IMR-90 (cell line): ENCODE measurements at regions not wholly inside any gene's neighbourhood (a gene's known extent, or its start where the extent isn't known, plus 50 kb on each side); places are given as distances from the start of the nearest gene placed in this dataset.

Experiments
- ATAC-seq: fragments of 200-7000 bp; cut with Tn5 transposase; 2 replicates; pipeline ENCODE4 v1.9.1; 2020; ENCODE audit warnings: low read depth, mild to moderate bottlenecking, moderate library complexity
- BruUV-seq: library from RNA; stranded (reverse); fragments of 400-500 nt; replicated peaks from 2 replicates; lab custom pipeline; 2021; lab: Mats Ljungman, UMichigan
- CTCF ChIA-PET: fragments of 300-600 bp; formaldehyde crosslinking; extraction: SDS; loops from one replicate; lab custom pipeline; 2021; ENCODE audit warnings: antibody characterized with exemption; lab: Yijun Ruan, JAX
- POLR2A ChIA-PET: fragments of 300-600 bp; sonication (Branson Sonifier 250); formaldehyde crosslinking; loops from one replicate; lab custom pipeline; 2022; ENCODE audit warnings: antibody characterized with exemption; ENCODE audit not compliant: unreplicated experiment; lab: Charles Lee
- DNase-seq: peaks from one replicate; pipeline ENCODE4 v3.0.0; 2013
- H2AFZ ChIP-seq: replicated peaks from 2 replicates; pipeline ENCODE3; 2013; ENCODE audit warnings: low read length, mild to moderate bottlenecking; ENCODE audit not compliant: poor library complexity
- H2AK5ac ChIP-seq: 2 replicates; pipeline ENCODE4 v1.6.1; 2013; ENCODE audit warnings: low read depth, low read length, inconsistent platforms
- H2AK9ac ChIP-seq: replicated peaks from 2 replicates; pipeline ENCODE3; 2013; ENCODE audit warnings: mild to moderate bottlenecking, low read depth, low read length, moderate library complexity; ENCODE audit not compliant: poor library complexity
- H2BK120ac ChIP-seq: 2 replicates; pipeline ENCODE4 v1.6.1; 2013; ENCODE audit warnings: low read depth, low read length, inconsistent platforms
- H2BK15ac ChIP-seq: 3 replicates; pipeline ENCODE4 v1.6.1; 2013; ENCODE audit warnings: low read depth, low read length, inconsistent platforms
- H2BK20ac ChIP-seq: 2 replicates; pipeline ENCODE4 v1.6.1; 2013; ENCODE audit warnings: low read depth, mild to moderate bottlenecking, inconsistent platforms, low read length, moderate library complexity
- H2BK5ac ChIP-seq: 2 replicates; pipeline ENCODE4 v1.6.1; 2013; ENCODE audit warnings: mild to moderate bottlenecking, low read depth, low read length, inconsistent platforms; ENCODE audit not compliant: poor library complexity, severe bottlenecking
- H3K14ac ChIP-seq: replicated peaks from 2 replicates; pipeline ENCODE4 v1.6.1; 2013; ENCODE audit warnings: low read depth, low read length, inconsistent platforms
- H3K18ac ChIP-seq: 2 replicates; pipeline ENCODE4 v1.6.1; 2013; ENCODE audit warnings: low read depth, low read length, control low read depth
- H3K23ac ChIP-seq: 2 replicates; pipeline ENCODE4 v1.6.1; 2013; ENCODE audit warnings: low read depth, low read length, inconsistent platforms
- H3K27ac ChIP-seq: 2 replicates; pipeline ENCODE4 v1.5.1; 2013; ENCODE audit warnings: mild to moderate bottlenecking, control low read depth, low read length; ENCODE audit not compliant: insufficient read depth
- H3K27me3 ChIP-seq: 2 replicates; pipeline ENCODE4 v1.6.1; 2013; ENCODE audit warnings: low read length; ENCODE audit not compliant: control insufficient read depth, insufficient read depth
- H3K36me3 ChIP-seq: 2 replicates; pipeline ENCODE4 v1.6.1; 2013; ENCODE audit warnings: low read length, mixed read lengths; ENCODE audit not compliant: control insufficient read depth, insufficient read depth
- H3K4ac ChIP-seq: 2 replicates; pipeline ENCODE4 v1.6.1; 2013; ENCODE audit warnings: low read depth, low read length, inconsistent platforms
- H3K4me1 ChIP-seq: 2 replicates; pipeline ENCODE4 v1.6.1; 2013; ENCODE audit warnings: low read length, mixed read lengths; ENCODE audit not compliant: control insufficient read depth, insufficient read depth
- H3K4me2 ChIP-seq: 2 replicates; pipeline ENCODE4 v1.6.1; 2013; ENCODE audit warnings: low read depth, mild to moderate bottlenecking, control low read depth, low read length, moderate library complexity
- H3K4me3 ChIP-seq: 2 replicates; pipeline ENCODE4 v1.5.1; 2013; ENCODE audit warnings: low read depth, mild to moderate bottlenecking, control low read depth, low read length, moderate library complexity; ENCODE audit not compliant: insufficient read depth
- H3K56ac ChIP-seq: 2 replicates; pipeline ENCODE4 v1.6.1; 2013; ENCODE audit warnings: low read length, inconsistent platforms; ENCODE audit not compliant: insufficient read depth; ENCODE audit errors: extremely low read depth
- H3K79me1 ChIP-seq, 2 experiments: 2 replicates each; pipeline ENCODE4 v1.6.1; 2013; ENCODE audit warnings: low read length in 2 of 2, inconsistent platforms in 1 of 2, low read depth in 1 of 2
- H3K9ac ChIP-seq: 2 replicates; pipeline ENCODE4 v1.6.1; 2013; ENCODE audit warnings: low read depth, low read length, control low read depth
- H3K9me1 ChIP-seq: 2 replicates; pipeline ENCODE4 v1.6.1; 2013; ENCODE audit warnings: low read length, inconsistent platforms; ENCODE audit not compliant: insufficient read depth
- H3K9me3 ChIP-seq: 2 replicates; pipeline ENCODE4 v1.6.1; 2013; ENCODE audit warnings: low read length; ENCODE audit not compliant: control insufficient read depth, insufficient read depth
- H4K20me1 ChIP-seq: 2 replicates; pipeline ENCODE4 v1.6.1; 2013; ENCODE audit warnings: low read length, inconsistent platforms; ENCODE audit not compliant: insufficient read depth
- H4K5ac ChIP-seq: 2 replicates; pipeline ENCODE4 v1.6.1; 2013; ENCODE audit warnings: mild to moderate bottlenecking, low read depth, low read length, control low read depth
- H4K8ac ChIP-seq, 2 experiments: 2 replicates each; pipeline ENCODE4 v1.6.1; 2013; ENCODE audit warnings: low read depth in 2 of 2, low read length in 2 of 2, control low read depth in 1 of 2, inconsistent platforms in 1 of 2
- H4K91ac ChIP-seq: 2 replicates; pipeline ENCODE4 v1.6.1; 2013; ENCODE audit warnings: low read depth, low read length, inconsistent platforms; ENCODE audit not compliant: insufficient read depth
- MXI1 ChIP-seq: IDR thresholded peaks from 2 replicates; pipeline ENCODE4 v1.6.1; 2012; ENCODE audit warnings: low read depth, mild to moderate bottlenecking, low read length, moderate library complexity, borderline replicate concordance
- SMC3 ChIP-seq: fragments of 150-350 bp; IDR thresholded peaks from 2 replicates; pipeline ENCODE4 v1.6.1; 2016; ENCODE audit warnings: low read depth, mild to moderate bottlenecking, antibody characterized with exemption, low read length, moderate library complexity
- whole genome bisulfite sequencing, 2 experiments: methylation state at CpG; one replicate each; pipeline versions ENCODE4 v1.1.5 to v1.1.7; 2013; ENCODE audit warnings: missing lambda C conversion rate in 2 of 2; ENCODE audit not compliant: insufficient read length in 1 of 2; ENCODE audit errors: extremely low coverage in 2 of 2; 5-methylcytosine and 5-hydroxymethylcytosine counted together
- dilution Hi-C: fragments of 300-500 bp; cut with HindIII; formaldehyde crosslinking; loops from one replicate; pipeline ENCODE4 v1.14.3; 2018; ENCODE audit warnings: low sequenced_read_pairs; ENCODE audit not compliant: unreplicated experiment
- in situ Hi-C: fragments of 300-500 bp; cut with MboI; formaldehyde crosslinking; loops from 3 replicates; pipeline ENCODE4 v1.14.3; 2019; ENCODE audit warnings: low sequenced_read_pairs, inconsistent platforms, mixed read lengths
- intact Hi-C: fragments of 100-400 bp; cut with micrococcal nuclease; formaldehyde crosslinking; loops from 2 replicates; pipeline ENCODE4 v1.10.0; 2022

DNA sequence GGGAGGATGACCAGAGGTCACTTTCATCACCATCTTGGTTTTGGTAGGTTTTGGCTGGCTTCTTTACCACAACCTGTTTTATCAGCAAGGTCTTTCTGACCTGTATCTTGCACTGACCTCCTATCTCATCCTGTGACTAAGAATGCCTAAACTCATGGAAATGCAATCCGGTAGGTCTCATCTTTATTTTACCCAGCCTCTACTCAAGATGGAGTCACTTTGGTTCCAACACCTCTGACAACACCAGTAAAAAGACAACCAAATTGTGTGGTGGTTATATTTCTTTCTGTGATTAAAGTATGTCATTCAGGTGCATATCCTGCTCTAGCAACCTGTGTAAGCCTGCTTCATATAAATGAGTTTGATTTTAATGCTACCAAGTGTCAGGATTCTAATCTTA is 636.7 kb downstream of the PCDH7 start:
- no peak overlapping the region for H4K5ac ChIP-seq

More for the DNA sequence above, 636.7 kb downstream of the PCDH7 start:
- no peak overlapping the region for H3K18ac ChIP-seq
- no peaks in the 10 kb centered on the region for H3K4me1 ChIP-seq
- H3K9me3 ChIP-seq, result no peaks in the 10 kb centered on the region
- H3K27ac ChIP-seq, result no peak overlapping the region
- H2BK5ac ChIP-seq, result no peak overlapping the region
- H3K56ac ChIP-seq, result no peak overlapping the region
- dilution Hi-C loops, result no loop called here
- TF ChIP-seq SMC3 (no peak), MXI1 (no peak)
- H3K4me2 ChIP-seq, result no peak overlapping the region
- no peaks in the 10 kb centered on the region for H3K79me1 ChIP-seq
- no peak overlapping the region for H3K4me3 ChIP-seq
- no peaks in the 10 kb centered on the region for H3K27me3 ChIP-seq
- in situ Hi-C loops, result no loop called here
- H3K9me1 ChIP-seq, result no peaks in the 10 kb centered on the region
- no peak overlapping the region for H2BK15ac ChIP-seq
- intact Hi-C loops, result no loop called here
- ChIA-PET POLR2A (interaction anchor here (0.6 kb wide), 1 partner anchor 9 kb away, joined by 3 read pairs; no protein-coding TSS in a partner anchor), CTCF (no interaction called here)
- H3K23ac ChIP-seq, result no peak overlapping the region
- H4K91ac ChIP-seq, result no peak overlapping the region
- no peaks in the 10 kb centered on the region for H3K36me3 ChIP-seq
- no peak overlapping the region for H2BK120ac ChIP-seq
- H3K9ac ChIP-seq, result no peak overlapping the region
- ATAC-seq, result no peak
- H2AK5ac ChIP-seq, result no peak overlapping the region
- no peak overlapping the region for H2BK20ac ChIP-seq
- H4K20me1 ChIP-seq, result no peaks in the 10 kb centered on the region
- H2AFZ ChIP-seq, result no peak overlapping the region
- no CpG with 5 or more reads among the region's 1 CpG for WGBS, 2 experiments
- no peak overlapping the region for H3K4ac ChIP-seq
- DNase-seq, result no peak
- no TSS peak for BruUV-seq
- H4K8ac ChIP-seq, result no peak overlapping the region
- H3K14ac ChIP-seq, result no peak overlapping the region
- no peak overlapping the region for H2AK9ac ChIP-seq
